Naive thymus-derived CD4-positive, alpha-beta T cell (primary cell): ENCODE measurements at regions not wholly inside any gene's neighbourhood (a gene's known extent, or its start where the extent isn't known, plus 50 kb on each side); places are given as distances from the start of the nearest gene placed in this dataset.
"Not testable (repeated sequence)": the region's sequence is repeated elsewhere in the genome, so short reads cannot be mapped to it uniquely, and the experiment has no call there.

Source experiments
- ATAC-seq: fragments of 150-1000 bp; cut with Tn5 transposase; 2 replicates; pipeline ENCODE4 v1.10.0; 2021; ENCODE audit warnings: mild to moderate bottlenecking, moderate library complexity
- CTCF ChIA-PET: fragments of 350-600 bp; sonication (Branson Sonifier 250); formaldehyde crosslinking; loops from one replicate; lab custom pipeline; 2021; ENCODE audit warnings: antibody characterized with exemption; lab: Charles Lee
- POLR2A ChIA-PET: fragments of 350-600 bp; sonication (Branson Sonifier 250); formaldehyde crosslinking; loops from one replicate; lab custom pipeline; 2021; ENCODE audit warnings: antibody characterized with exemption, inconsistent platforms; lab: Charles Lee
- DNase-seq, 9 donors: peaks; one replicate each; pipeline versions ENCODE4 v3.0.0 to v3.0.0-alpha.2; 2020 to 2022; ENCODE audit warnings: mixed read lengths in 1 of 9
- H3K27ac ChIP-seq: one replicate; pipeline ENCODE4 v1.7.0; 2013; ENCODE audit warnings: mild to moderate bottlenecking, low read depth, low read length, moderate library complexity
- H3K27me3 ChIP-seq, 2 donors: one replicate each; pipeline ENCODE4 v1.7.0; 2013; ENCODE audit warnings: low read length in 2 of 2, mild to moderate bottlenecking in 2 of 2, moderate library complexity in 2 of 2; ENCODE audit not compliant: control insufficient read depth in 2 of 2, insufficient read depth in 2 of 2
- H3K36me3 ChIP-seq, 3 experiments: 1 replicate in 2 of 3; 2 replicates in 1 of 3; pipeline ENCODE4 v1.7.0; 2013; ENCODE audit warnings: low read length in 3 of 3, mild to moderate bottlenecking in 3 of 3, moderate library complexity in 1 of 3; ENCODE audit not compliant: insufficient read depth in 3 of 3, control insufficient read depth in 2 of 3
- H3K4me1 ChIP-seq, 2 donors: one replicate each; pipeline ENCODE4 v1.7.0; 2013; ENCODE audit warnings: low read length in 2 of 2, mild to moderate bottlenecking in 2 of 2, moderate library complexity in 1 of 2; ENCODE audit not compliant: control insufficient read depth in 2 of 2, insufficient read depth in 2 of 2
- H3K4me3 ChIP-seq: 2 replicates; pipeline ENCODE4 v1.7.0; 2013; ENCODE audit warnings: mild to moderate bottlenecking, low read length
- H3K9me3 ChIP-seq, 3 experiments: 1 replicate in 2 of 3; 2 replicates in 1 of 3; pipeline ENCODE4 v1.7.0; 2013; ENCODE audit warnings: low read length in 3 of 3; ENCODE audit not compliant: control insufficient read depth in 2 of 3
- H3K27ac Mint-ChIP-seq, 9 donors: one replicate each; pipeline ENCODE4 v1.8.0; 2020 to 2022; ENCODE audit warnings: mixed read lengths in 9 of 9, mild to moderate bottlenecking in 8 of 9, moderate library complexity in 5 of 9, inconsistent platforms in 2 of 9
- H3K27me3 Mint-ChIP-seq, 5 donors: one replicate each; pipeline ENCODE4 v1.8.0; 2021 to 2022; ENCODE audit warnings: mixed read lengths in 5 of 5, mild to moderate bottlenecking in 1 of 5
- H3K36me3 Mint-ChIP-seq, 5 donors: one replicate each; pipeline ENCODE4 v1.8.0; 2020 to 2022; ENCODE audit warnings: mixed read lengths in 5 of 5, mild to moderate bottlenecking in 3 of 5, inconsistent platforms in 1 of 5
- H3K4me1 Mint-ChIP-seq, 7 donors: one replicate each; pipeline ENCODE4 v1.8.0; 2020 to 2022; ENCODE audit warnings: mixed read lengths in 7 of 7, mild to moderate bottlenecking in 3 of 7, inconsistent platforms in 1 of 7
- H3K4me3 Mint-ChIP-seq, 10 donors: one replicate each; pipeline ENCODE4 v1.8.0; 2020 to 2022; ENCODE audit warnings: mild to moderate bottlenecking in 10 of 10, mixed read lengths in 10 of 10, moderate library complexity in 6 of 10, inconsistent platforms in 2 of 10
- H3K9me3 Mint-ChIP-seq, 11 donors: one replicate each; pipeline ENCODE4 v1.8.0; 2020 to 2022; ENCODE audit warnings: mixed read lengths in 11 of 11, mild to moderate bottlenecking in 4 of 11, inconsistent platforms in 1 of 11, moderate library complexity in 1 of 11
- intact Hi-C, 2 donors: fragments of 100-400 bp; cut with micrococcal nuclease; formaldehyde crosslinking; loops; one replicate each; pipeline ENCODE4 v1.15.1; 2023

- Histone ChIP-seq H3K36me3 (no peaks in the 10 kb centered on the region), H3K27me3 (no peaks in the 10 kb centered on the region), H3K4me3 (no peak overlapping the region), H3K27ac (no peak overlapping the region), H3K4me1 (no peaks in the 10 kb centered on the region), H3K9me3 (peaks cover 0 to 2% (median 0%) of the 10 kb centered on the region in 3 experiments)
- no peak overlapping the region for H3K27ac Mint-ChIP-seq
- ChIA-PET POLR2A (no interaction called here), CTCF (no interaction called here)
- H3K9me3 Mint-ChIP-seq: peaks cover 0 to 15% (median 5%) of the 10 kb centered on the region in 11 donors
- H3K4me1 Mint-ChIP-seq: no peaks in the 10 kb centered on the region
- ATAC-seq (no peak), DNase-seq (no peak)
- H3K36me3 Mint-ChIP-seq: no peaks in the 10 kb centered on the region
- intact Hi-C loops: no loop called here
- no peak overlapping the region for H3K4me3 Mint-ChIP-seq
- H3K27me3 Mint-ChIP-seq: no peaks in the 10 kb centered on the region
Measured at GRCh38 chr11:97009613-97010012, 619.8 kb downstream of the JRKL start.

GRCh38 chr11:97010997-97011396 is 621.2 kb downstream of the JRKL start:
- H3K4me3 ChIP-seq, ATAC-seq, H3K36me3 Mint-ChIP-seq, POLR2A ChIA-PET, H3K27me3 ChIP-seq, H3K36me3 ChIP-seq, H3K27me3 Mint-ChIP-seq, DNase-seq, H3K4me1 ChIP-seq, intact Hi-C loops, H3K4me3 Mint-ChIP-seq, H3K27ac Mint-ChIP-seq, H3K9me3 ChIP-seq, H3K4me1 Mint-ChIP-seq, H3K27ac ChIP-seq: not testable (repeated sequence)
- H3K9me3 Mint-ChIP-seq: peaks cover 0 to 17% (median 6%) of the 10 kb centered on the region in 11 donors
- CTCF ChIA-PET: interaction anchor here (0.6 kb wide), 1 partner anchor 83 kb away, joined by 3 read pairs; no protein-coding TSS in a partner anchor

- ChIA-PET POLR2A (no interaction called here), CTCF (no interaction called here)
- Histone ChIP-seq H3K27me3 (no peaks in the 10 kb centered on the region), H3K9me3 (peaks cover 0 to 8% (median 0%) of the 10 kb centered on the region in 3 experiments), H3K4me1 (no peaks in the 10 kb centered on the region), H3K4me3 (no peak overlapping the region), H3K36me3 (no peaks in the 10 kb centered on the region), H3K27ac (no peak overlapping the region)
- no peaks in the 10 kb centered on the region for H3K36me3 Mint-ChIP-seq
- H3K27me3 Mint-ChIP-seq: no peaks in the 10 kb centered on the region
- peaks cover 0 to 17% (median 6%) of the 10 kb centered on the region in 11 donors for H3K9me3 Mint-ChIP-seq
- DNase-seq: no peak
- ATAC-seq: no peak
- H3K27ac Mint-ChIP-seq: no peak overlapping the region
- H3K4me3 Mint-ChIP-seq: no peak overlapping the region
- H3K4me1 Mint-ChIP-seq: no peaks in the 10 kb centered on the region
- intact Hi-C loops: no loop called here
Measured at GRCh38 chr11:97015327-97015726, 625.5 kb downstream of the JRKL start.

- CTCF ChIA-PET: no interaction called here
- Histone ChIP-seq H3K4me1 (no peaks in the 10 kb centered on the region), H3K36me3 (no peaks in the 10 kb centered on the region), H3K27me3 (no peaks in the 10 kb centered on the region), H3K4me3 (no peak overlapping the region), H3K9me3 (peaks cover 0 to 8% (median 0%) of the 10 kb centered on the region in 3 experiments), H3K27ac (no peak overlapping the region)
- no peaks in the 10 kb centered on the region for H3K27me3 Mint-ChIP-seq
- POLR2A ChIA-PET: no interaction called here
- no peaks in the 10 kb centered on the region for H3K4me1 Mint-ChIP-seq
- DNase-seq (no peak), ATAC-seq (no peak)
- intact Hi-C loops: no loop called here
- H3K36me3 Mint-ChIP-seq: no peaks in the 10 kb centered on the region
- H3K9me3 Mint-ChIP-seq: peaks cover 0 to 13% (median 5%) of the 10 kb centered on the region in 11 donors
- no peak overlapping the region for H3K27ac Mint-ChIP-seq
- no peak overlapping the region for H3K4me3 Mint-ChIP-seq
Measured at GRCh38 chr11:97019305-97019704, 629.5 kb downstream of the JRKL start.

- no peak for ATAC-seq
- no peak for DNase-seq
- Mint-ChIP-seq H3K27ac (no peak overlapping the region), H3K4me1 (no peaks in the 10 kb centered on the region), H3K4me3 (no peak overlapping the region), H3K9me3 (peaks cover 0 to 11% (median 5%) of the 10 kb centered on the region in 11 donors), H3K27me3 (no peaks in the 10 kb centered on the region), H3K36me3 (no peaks in the 10 kb centered on the region)
- CTCF ChIA-PET: no interaction called here
- no peaks in the 10 kb centered on the region for H3K36me3 ChIP-seq
- no peaks in the 10 kb centered on the region for H3K4me1 ChIP-seq
- H3K27me3 ChIP-seq: no peaks in the 10 kb centered on the region
- no peak overlapping the region for H3K4me3 ChIP-seq
- intact Hi-C loops: no loop called here
- POLR2A ChIA-PET: no interaction called here
- peaks cover 0 to 4% (median 0%) of the 10 kb centered on the region in 3 experiments for H3K9me3 ChIP-seq
- H3K27ac ChIP-seq: no peak overlapping the region
Measured at GRCh38 chr11:97019754-97020153, 629.9 kb downstream of the JRKL start.

GRCh38 chr11:97022955-97023354 is 633.1 kb downstream of the JRKL start:
- Mint-ChIP-seq H3K9me3 (peaks cover 0 to 11% (median 3%) of the 10 kb centered on the region in 11 donors), H3K36me3 (no peaks in the 10 kb centered on the region), H3K4me3 (no peak overlapping the region), H3K27ac (no peak overlapping the region), H3K27me3 (no peaks in the 10 kb centered on the region), H3K4me1 (no peaks in the 10 kb centered on the region)
- no peak for ATAC-seq
- no peak overlapping the region for H3K4me3 ChIP-seq
- H3K27ac ChIP-seq: no peak overlapping the region
- no peaks in the 10 kb centered on the region for H3K9me3 ChIP-seq
- no peaks in the 10 kb centered on the region for H3K27me3 ChIP-seq
- H3K36me3 ChIP-seq: no peaks in the 10 kb centered on the region
- ChIA-PET CTCF (no interaction called here), POLR2A (no interaction called here)
- intact Hi-C loops: no loop called here
- no peak for DNase-seq
- no peaks in the 10 kb centered on the region for H3K4me1 ChIP-seq

- Mint-ChIP-seq H3K36me3 (no peaks in the 10 kb centered on the region), H3K27me3 (no peaks in the 10 kb centered on the region), H3K27ac (no peak overlapping the region), H3K4me3 (no peak overlapping the region), H3K9me3 (peaks cover 0 to 10% (median 2%) of the 10 kb centered on the region in 11 donors), H3K4me1 (no peaks in the 10 kb centered on the region)
- no peak overlapping the region for H3K27ac ChIP-seq
- H3K36me3 ChIP-seq: no peaks in the 10 kb centered on the region
- no peak for ATAC-seq
- H3K4me3 ChIP-seq: no peak overlapping the region
- ChIA-PET CTCF (no interaction called here), POLR2A (no interaction called here)
- intact Hi-C loops: no loop called here
- DNase-seq: no peak
- no peaks in the 10 kb centered on the region for H3K27me3 ChIP-seq
- no peaks in the 10 kb centered on the region for H3K4me1 ChIP-seq
- peaks cover 0 to 5% (median 0%) of the 10 kb centered on the region in 3 experiments for H3K9me3 ChIP-seq
Measured at GRCh38 chr11:97028836-97029406, 639.1 kb downstream of the JRKL start.
